Left ventricle myocardium inferior (tissue), 1 donor: ENCODE measurements at regions not wholly inside any gene's neighbourhood (a gene's known extent, or its start where the extent isn't known, plus 50 kb on each side); places are given as distances from the start of the nearest gene placed in this dataset.

ENCODE experiments used
- DNase-seq: peaks from one replicate; pipeline ENCODE4 v3.0.0-alpha.2; 2020
- H3K27ac ChIP-seq: fragments of 200-600 bp; replicated peaks from 2 replicates; pipeline ENCODE4 v1.8.0; 2021
- H3K27me3 ChIP-seq: fragments of 200-600 bp; 2 replicates; pipeline ENCODE4 v1.8.0; 2021; ENCODE audit warnings: low read depth
- H3K36me3 ChIP-seq: fragments of 200-600 bp; 2 replicates; pipeline ENCODE4 v1.8.0; 2021
- H3K4me1 ChIP-seq: fragments of 200-600 bp; 2 replicates; pipeline ENCODE4 v1.8.0; 2021
- H3K4me3 ChIP-seq: fragments of 200-600 bp; 2 replicates; pipeline ENCODE4 v1.8.0; 2021; ENCODE audit warnings: mild to moderate bottlenecking, moderate library complexity
- H3K9me3 ChIP-seq: fragments of 200-600 bp; replicated peaks from 2 replicates; pipeline ENCODE4 v1.8.0; 2021
- intact Hi-C: fragments of 100-400 bp; cut with micrococcal nuclease; formaldehyde crosslinking; loops from one replicate; pipeline ENCODE4 v1.11.0; 2022
- TF ChIP-seq, protein P1 (sequence below): fragments of 200-600 bp; IDR thresholded peaks from 2 replicates; pipeline ENCODE4 v1.8.0; 2021; ENCODE audit warnings: antibody characterized with exemption, mild to moderate bottlenecking, borderline replicate concordance
- donor health status: DM: no; HTN: yes; CAD: no; lungs with severe emphysema.

DNA sequence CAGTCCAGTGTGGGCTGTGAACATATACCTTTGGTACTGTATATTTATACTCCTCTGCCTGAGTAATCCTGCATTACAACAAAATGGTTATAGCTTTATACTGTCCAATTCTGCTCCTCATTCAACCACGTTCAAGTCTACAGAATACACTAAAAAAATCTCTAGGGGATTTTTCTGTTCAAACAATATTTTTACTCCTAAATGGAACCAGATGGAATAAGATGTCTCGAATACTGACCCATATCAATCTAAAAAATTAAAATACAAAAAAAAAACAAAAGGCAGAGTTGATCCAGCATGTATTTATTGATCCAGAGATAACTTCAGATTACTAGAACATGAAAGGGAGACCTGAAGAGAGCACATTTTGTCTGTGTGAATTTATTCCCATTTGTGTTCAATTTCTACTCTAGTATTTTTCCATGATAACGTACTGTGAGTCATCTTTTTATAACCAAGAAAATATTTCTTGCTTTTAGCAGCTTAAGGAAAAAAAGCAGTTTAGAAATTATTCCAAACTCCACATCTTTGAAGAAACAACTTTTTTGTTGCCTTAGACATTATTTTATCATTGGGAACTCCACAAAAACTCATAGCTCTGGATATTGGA is 910.7 kb downstream of the TBL1XR1 start:
- no peaks in the 10 kb centered on the region for H3K4me1 ChIP-seq
- no peak overlapping the region for H3K4me3 ChIP-seq
- intact Hi-C loops: no loop called here
- no peaks in the 10 kb centered on the region for H3K36me3 ChIP-seq
- TF ChIP-seq, protein P1, sequence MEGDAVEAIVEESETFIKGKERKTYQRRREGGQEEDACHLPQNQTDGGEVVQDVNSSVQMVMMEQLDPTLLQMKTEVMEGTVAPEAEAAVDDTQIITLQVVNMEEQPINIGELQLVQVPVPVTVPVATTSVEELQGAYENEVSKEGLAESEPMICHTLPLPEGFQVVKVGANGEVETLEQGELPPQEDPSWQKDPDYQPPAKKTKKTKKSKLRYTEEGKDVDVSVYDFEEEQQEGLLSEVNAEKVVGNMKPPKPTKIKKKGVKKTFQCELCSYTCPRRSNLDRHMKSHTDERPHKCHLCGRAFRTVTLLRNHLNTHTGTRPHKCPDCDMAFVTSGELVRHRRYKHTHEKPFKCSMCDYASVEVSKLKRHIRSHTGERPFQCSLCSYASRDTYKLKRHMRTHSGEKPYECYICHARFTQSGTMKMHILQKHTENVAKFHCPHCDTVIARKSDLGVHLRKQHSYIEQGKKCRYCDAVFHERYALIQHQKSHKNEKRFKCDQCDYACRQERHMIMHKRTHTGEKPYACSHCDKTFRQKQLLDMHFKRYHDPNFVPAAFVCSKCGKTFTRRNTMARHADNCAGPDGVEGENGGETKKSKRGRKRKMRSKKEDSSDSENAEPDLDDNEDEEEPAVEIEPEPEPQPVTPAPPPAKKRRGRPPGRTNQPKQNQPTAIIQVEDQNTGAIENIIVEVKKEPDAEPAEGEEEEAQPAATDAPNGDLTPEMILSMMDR: no peak
- H3K9me3 ChIP-seq: no peaks in the 10 kb centered on the region
- no peak for DNase-seq
- H3K27ac ChIP-seq: no peak overlapping the region
- H3K27me3 ChIP-seq: no peaks in the 10 kb centered on the region

DNA sequence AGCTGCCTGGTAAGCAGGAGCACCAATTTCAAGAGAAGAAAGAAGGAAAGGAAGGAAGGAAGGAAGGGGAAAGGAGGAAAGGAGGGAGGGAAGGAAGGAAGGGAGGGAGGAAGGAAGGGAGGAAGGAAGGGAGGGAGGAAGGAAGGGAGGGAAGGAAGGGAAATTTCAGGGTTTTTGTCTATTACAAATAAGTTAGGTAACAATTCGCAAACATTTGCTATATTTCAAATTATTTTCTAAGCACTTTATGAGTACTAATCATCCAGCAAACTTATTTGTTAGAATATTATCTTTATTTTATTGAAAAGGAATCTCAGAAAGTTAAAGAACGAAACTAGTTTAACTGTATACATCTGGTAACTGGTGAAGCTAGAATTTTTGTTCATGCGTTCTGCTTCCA is 921.7 kb downstream of the TBL1XR1 start:
- Histone ChIP-seq H3K36me3 (no peaks in the 10 kb centered on the region), H3K4me3 (no peak overlapping the region), H3K27ac (no peak overlapping the region), H3K9me3 (no peaks in the 10 kb centered on the region), H3K4me1 (no peaks in the 10 kb centered on the region), H3K27me3 (no peaks in the 10 kb centered on the region)
- TF ChIP-seq, protein P1: no peak
- intact Hi-C loops: no loop called here
- no peak for DNase-seq

DNA sequence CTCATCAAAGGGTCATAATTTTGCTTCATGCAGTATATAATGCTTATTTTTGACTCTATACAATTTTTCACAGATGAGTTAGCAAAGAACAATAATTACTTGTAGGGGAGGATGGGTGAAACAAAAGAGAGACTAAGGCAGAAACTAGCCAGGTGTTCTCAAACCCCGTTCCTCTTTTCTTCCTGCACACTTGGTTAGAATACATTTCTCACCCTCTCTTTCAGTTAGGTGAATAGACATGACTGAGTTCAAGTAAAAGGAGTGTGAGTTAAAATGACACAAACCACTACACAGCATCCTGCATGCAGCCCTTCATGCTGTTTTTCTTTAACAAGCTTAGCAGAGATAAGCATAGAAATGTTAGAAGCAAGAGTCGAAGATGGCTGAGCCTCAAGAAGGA is 922.2 kb downstream of the TBL1XR1 start:
- Histone ChIP-seq H3K4me1 (no peaks in the 10 kb centered on the region), H3K27ac (no peak overlapping the region), H3K4me3 (no peak overlapping the region), H3K36me3 (no peaks in the 10 kb centered on the region), H3K27me3 (no peaks in the 10 kb centered on the region), H3K9me3 (no peaks in the 10 kb centered on the region)
- intact Hi-C loops: no loop called here
- TF ChIP-seq, protein P1: no peak
- DNase-seq: no peak

DNA sequence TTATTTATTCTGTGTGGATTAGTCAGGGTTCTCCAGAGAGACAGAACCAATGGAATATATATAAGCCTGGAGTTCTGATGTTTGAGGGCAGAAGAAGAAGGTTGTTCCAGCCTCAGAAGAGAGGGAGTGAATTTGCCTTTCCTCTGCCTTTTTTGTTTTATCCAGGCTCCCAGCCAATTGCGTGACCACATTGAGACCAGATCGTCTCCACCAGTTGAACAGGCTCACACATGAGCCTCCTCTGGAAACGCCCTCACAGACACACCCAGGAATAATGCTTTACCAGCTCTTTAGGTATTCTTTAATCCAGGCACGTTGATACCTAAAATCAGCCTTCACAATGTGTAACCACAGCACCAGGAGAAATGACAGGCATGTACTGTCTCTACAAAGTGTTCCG is 923.1 kb downstream of the TBL1XR1 start:
- TF ChIP-seq, protein P1: no peak
- H3K4me3 ChIP-seq: no peak overlapping the region
- intact Hi-C loops: no loop called here
- H3K9me3 ChIP-seq: no peaks in the 10 kb centered on the region
- no peaks in the 10 kb centered on the region for H3K36me3 ChIP-seq
- H3K4me1 ChIP-seq: no peaks in the 10 kb centered on the region
- H3K27ac ChIP-seq: no peak overlapping the region
- H3K27me3 ChIP-seq: no peaks in the 10 kb centered on the region
- DNase-seq: no peak

DNA sequence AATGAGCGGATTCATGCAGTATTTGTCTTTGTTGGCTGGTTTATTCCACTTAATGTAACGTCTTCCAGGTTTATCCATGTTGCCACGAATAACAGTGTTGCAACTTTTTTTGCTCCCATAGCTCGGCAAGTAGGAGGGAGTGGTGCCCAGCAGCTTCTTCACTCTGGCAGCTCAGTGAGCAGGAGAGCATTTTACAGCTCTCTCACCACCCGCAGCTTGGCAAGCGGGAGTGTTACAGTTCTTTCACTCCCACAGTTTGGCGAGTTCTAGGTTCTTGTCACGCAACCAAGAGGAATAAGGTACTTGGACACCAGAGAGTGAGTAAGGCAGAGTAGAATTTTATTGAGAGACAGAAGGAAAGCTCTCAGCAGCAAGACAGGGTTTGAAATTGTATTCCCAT is 935.2 kb downstream of the TBL1XR1 start:
- TF ChIP-seq, protein P1: no peak
- Histone ChIP-seq H3K27me3 (no peaks in the 10 kb centered on the region), H3K9me3 (peaks cover 36% of the 10 kb centered on the region), H3K4me3 (no peak overlapping the region), H3K4me1 (no peaks in the 10 kb centered on the region), H3K36me3 (no peaks in the 10 kb centered on the region), H3K27ac (no peak overlapping the region)
- intact Hi-C loops: no loop called here
- no peak for DNase-seq

DNA sequence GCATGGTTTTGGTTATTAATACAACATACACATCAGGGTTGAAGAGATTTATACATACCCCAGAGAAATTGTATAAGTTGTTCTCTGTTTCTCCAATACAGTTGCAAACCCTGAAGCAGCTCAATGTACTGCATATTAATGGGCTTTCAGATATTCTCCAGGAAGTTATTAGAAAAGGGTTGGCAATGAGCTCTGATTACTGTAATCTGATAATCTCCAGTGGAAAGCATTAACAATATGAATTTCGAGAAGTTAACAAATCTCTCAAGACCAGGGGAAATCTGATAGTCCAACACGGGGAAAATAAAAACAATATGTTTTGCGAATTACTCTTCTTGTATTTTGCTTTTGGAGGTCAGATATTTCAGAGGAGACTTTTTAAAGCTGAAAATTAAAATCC is 950.1 kb downstream of the TBL1XR1 start:
- TF ChIP-seq, protein P1: no peak
- Histone ChIP-seq H3K27me3 (no peaks in the 10 kb centered on the region), H3K27ac (no peak overlapping the region), H3K36me3 (no peaks in the 10 kb centered on the region), H3K4me1 (no peaks in the 10 kb centered on the region), H3K4me3 (no peak overlapping the region), H3K9me3 (peaks cover 5% of the 10 kb centered on the region)
- no peak for DNase-seq
- intact Hi-C loops: no loop called here
